ENCODE measurements at regions not wholly inside any gene's neighbourhood (a gene's known extent, or its start where the extent isn't known, plus 50 kb on each side); places are given as distances from the start of the nearest gene placed in this dataset.

DNA sequence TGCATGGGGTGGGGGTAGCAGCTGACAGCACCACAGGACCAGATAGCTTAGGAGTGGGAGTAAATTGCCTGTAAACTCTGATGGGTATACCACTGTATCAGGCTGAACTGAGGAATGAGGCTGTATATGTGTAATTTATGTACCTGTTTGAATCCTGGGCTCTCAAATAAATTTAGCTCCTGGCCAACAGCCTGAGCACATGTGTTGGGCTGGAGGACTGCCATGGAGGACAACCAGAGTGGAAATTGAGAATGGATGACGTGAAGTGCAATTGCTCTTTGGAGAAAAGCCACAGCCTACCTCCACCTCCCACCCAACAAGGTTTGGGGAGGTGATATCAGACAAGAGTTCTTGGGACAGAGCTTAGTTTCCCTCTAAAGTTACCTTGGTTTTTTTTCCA, 328.6 kb upstream of the PROK2 start:
- H3K27ac ChIP-seq (ENCODE audit: low read depth) = no peak overlapping the region
- no peak overlapping the region for H2AFZ ChIP-seq
- H3K4me1 ChIP-seq (ENCODE audit: insufficient read depth) = no peaks in the 10 kb centered on the region
- TF ChIP-seq, protein P1, sequence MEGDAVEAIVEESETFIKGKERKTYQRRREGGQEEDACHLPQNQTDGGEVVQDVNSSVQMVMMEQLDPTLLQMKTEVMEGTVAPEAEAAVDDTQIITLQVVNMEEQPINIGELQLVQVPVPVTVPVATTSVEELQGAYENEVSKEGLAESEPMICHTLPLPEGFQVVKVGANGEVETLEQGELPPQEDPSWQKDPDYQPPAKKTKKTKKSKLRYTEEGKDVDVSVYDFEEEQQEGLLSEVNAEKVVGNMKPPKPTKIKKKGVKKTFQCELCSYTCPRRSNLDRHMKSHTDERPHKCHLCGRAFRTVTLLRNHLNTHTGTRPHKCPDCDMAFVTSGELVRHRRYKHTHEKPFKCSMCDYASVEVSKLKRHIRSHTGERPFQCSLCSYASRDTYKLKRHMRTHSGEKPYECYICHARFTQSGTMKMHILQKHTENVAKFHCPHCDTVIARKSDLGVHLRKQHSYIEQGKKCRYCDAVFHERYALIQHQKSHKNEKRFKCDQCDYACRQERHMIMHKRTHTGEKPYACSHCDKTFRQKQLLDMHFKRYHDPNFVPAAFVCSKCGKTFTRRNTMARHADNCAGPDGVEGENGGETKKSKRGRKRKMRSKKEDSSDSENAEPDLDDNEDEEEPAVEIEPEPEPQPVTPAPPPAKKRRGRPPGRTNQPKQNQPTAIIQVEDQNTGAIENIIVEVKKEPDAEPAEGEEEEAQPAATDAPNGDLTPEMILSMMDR (conservative IDR thresholded peaks at IDR 0.05; ENCODE audit: low read depth in 2 of 2) = no peak
- TF ChIP-seq NANOG (IDR thresholded peaks at IDR 0.05; ENCODE audit: borderline replicate concordance) (no peak), STAT1 (IDR thresholded peaks at IDR 0.05; ENCODE audit: unreplicated experiment) (no peak), EZH2phosphoT487 (IDR thresholded peaks at IDR 0.05; ENCODE audit: unreplicated experiment) (no peak), CREB1 (CRISPR knock-in tag; IDR thresholded peaks at IDR 0.05; ENCODE audit: low read depth) (no peak), ZNF331 (CRISPR knock-in tag; IDR thresholded peaks at IDR 0.05; ENCODE audit: low read depth) (no peak), JUNB (IDR thresholded peaks at IDR 0.05; ENCODE audit: unreplicated experiment) (no peak), EZH2 (IDR thresholded peaks at IDR 0.05; ENCODE audit: low read depth, unreplicated experiment) (no peak), POLR2AphosphoS5 (IDR thresholded peaks at IDR 0.05; ENCODE audit: low read depth) (no peak), ZNF114 (CRISPR knock-in tag; IDR thresholded peaks at IDR 0.05) (no peak)
- TF ChIP-seq, protein P2, sequence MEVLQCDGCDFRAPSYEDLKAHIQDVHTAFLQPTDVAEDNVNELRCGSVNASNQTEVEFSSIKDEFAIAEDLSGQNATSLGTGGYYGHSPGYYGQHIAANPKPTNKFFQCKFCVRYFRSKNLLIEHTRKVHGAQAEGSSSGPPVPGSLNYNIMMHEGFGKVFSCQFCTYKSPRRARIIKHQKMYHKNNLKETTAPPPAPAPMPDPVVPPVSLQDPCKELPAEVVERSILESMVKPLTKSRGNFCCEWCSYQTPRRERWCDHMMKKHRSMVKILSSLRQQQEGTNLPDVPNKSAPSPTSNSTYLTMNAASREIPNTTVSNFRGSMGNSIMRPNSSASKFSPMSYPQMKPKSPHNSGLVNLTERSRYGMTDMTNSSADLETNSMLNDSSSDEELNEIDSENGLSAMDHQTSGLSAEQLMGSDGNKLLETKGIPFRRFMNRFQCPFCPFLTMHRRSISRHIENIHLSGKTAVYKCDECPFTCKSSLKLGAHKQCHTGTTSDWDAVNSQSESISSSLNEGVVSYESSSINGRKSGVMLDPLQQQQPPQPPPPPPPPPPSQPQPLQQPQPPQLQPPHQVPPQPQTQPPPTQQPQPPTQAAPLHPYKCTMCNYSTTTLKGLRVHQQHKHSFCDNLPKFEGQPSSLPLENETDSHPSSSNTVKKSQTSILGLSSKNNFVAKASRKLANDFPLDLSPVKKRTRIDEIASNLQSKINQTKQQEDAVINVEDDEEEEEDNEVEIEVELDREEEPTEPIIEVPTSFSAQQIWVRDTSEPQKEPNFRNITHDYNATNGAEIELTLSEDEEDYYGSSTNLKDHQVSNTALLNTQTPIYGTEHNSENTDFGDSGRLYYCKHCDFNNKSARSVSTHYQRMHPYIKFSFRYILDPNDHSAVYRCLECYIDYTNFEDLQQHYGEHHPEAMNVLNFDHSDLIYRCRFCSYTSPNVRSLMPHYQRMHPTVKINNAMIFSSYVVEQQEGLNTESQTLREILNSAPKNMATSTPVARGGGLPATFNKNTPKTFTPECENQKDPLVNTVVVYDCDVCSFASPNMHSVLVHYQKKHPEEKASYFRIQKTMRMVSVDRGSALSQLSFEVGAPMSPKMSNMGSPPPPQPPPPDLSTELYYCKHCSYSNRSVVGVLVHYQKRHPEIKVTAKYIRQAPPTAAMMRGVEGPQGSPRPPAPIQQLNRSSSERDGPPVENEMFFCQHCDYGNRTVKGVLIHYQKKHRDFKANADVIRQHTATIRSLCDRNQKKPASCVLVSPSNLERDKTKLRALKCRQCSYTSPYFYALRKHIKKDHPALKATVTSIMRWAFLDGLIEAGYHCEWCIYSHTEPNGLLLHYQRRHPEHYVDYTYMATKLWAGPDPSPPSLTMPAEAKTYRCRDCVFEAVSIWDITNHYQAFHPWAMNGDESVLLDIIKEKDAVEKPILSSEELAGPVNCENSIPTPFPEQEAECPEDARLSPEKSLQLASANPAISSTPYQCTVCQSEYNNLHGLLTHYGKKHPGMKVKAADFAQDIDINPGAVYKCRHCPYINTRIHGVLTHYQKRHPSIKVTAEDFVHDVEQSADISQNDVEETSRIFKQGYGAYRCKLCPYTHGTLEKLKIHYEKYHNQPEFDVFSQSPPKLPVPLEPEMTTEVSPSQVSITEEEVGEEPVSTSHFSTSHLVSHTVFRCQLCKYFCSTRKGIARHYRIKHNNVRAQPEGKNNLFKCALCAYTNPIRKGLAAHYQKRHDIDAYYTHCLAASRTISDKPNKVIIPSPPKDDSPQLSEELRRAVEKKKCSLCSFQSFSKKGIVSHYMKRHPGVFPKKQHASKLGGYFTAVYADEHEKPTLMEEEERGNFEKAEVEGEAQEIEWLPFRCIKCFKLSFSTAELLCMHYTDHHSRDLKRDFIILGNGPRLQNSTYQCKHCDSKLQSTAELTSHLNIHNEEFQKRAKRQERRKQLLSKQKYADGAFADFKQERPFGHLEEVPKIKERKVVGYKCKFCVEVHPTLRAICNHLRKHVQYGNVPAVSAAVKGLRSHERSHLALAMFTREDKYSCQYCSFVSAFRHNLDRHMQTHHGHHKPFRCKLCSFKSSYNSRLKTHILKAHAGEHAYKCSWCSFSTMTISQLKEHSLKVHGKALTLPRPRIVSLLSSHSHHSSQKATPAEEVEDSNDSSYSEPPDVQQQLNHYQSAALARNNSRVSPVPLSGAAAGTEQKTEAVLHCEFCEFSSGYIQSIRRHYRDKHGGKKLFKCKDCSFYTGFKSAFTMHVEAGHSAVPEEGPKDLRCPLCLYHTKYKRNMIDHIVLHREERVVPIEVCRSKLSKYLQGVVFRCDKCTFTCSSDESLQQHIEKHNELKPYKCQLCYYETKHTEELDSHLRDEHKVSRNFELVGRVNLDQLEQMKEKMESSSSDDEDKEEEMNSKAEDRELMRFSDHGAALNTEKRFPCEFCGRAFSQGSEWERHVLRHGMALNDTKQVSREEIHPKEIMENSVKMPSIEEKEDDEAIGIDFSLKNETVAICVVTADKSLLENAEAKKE (CRISPR knock-in tag; IDR thresholded peaks at IDR 0.05) = no peak
- TF ChIP-seq, protein P3, sequence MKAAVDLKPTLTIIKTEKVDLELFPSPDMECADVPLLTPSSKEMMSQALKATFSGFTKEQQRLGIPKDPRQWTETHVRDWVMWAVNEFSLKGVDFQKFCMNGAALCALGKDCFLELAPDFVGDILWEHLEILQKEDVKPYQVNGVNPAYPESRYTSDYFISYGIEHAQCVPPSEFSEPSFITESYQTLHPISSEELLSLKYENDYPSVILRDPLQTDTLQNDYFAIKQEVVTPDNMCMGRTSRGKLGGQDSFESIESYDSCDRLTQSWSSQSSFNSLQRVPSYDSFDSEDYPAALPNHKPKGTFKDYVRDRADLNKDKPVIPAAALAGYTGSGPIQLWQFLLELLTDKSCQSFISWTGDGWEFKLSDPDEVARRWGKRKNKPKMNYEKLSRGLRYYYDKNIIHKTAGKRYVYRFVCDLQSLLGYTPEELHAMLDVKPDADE (IDR thresholded peaks at IDR 0.05) = no peak
- TF ChIP-seq, protein P4, sequence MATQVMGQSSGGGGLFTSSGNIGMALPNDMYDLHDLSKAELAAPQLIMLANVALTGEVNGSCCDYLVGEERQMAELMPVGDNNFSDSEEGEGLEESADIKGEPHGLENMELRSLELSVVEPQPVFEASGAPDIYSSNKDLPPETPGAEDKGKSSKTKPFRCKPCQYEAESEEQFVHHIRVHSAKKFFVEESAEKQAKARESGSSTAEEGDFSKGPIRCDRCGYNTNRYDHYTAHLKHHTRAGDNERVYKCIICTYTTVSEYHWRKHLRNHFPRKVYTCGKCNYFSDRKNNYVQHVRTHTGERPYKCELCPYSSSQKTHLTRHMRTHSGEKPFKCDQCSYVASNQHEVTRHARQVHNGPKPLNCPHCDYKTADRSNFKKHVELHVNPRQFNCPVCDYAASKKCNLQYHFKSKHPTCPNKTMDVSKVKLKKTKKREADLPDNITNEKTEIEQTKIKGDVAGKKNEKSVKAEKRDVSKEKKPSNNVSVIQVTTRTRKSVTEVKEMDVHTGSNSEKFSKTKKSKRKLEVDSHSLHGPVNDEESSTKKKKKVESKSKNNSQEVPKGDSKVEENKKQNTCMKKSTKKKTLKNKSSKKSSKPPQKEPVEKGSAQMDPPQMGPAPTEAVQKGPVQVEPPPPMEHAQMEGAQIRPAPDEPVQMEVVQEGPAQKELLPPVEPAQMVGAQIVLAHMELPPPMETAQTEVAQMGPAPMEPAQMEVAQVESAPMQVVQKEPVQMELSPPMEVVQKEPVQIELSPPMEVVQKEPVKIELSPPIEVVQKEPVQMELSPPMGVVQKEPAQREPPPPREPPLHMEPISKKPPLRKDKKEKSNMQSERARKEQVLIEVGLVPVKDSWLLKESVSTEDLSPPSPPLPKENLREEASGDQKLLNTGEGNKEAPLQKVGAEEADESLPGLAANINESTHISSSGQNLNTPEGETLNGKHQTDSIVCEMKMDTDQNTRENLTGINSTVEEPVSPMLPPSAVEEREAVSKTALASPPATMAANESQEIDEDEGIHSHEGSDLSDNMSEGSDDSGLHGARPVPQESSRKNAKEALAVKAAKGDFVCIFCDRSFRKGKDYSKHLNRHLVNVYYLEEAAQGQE (IDR thresholded peaks at IDR 0.05; ENCODE audit: unreplicated experiment) = no peak
- H3K36me3 ChIP-seq (ENCODE audit: insufficient read depth) = no peaks in the 10 kb centered on the region
- ATAC-seq (no peak), DNase-seq (ENCODE audit: low spot score) (no peak)
- Mint-ChIP-seq H3K27me3 (ENCODE audit: insufficient read depth, low read depth, poor library complexity) (peaks cover 2% of the 10 kb centered on the region), H3K27ac (no peak overlapping the region), H3K36me3 (ENCODE audit: low read depth) (no peaks in the 10 kb centered on the region), H3K9me3 (no peaks in the 10 kb centered on the region), H3K4me1 (peaks cover 3% of the 10 kb centered on the region; the same call in 2 of the 3 replicates), H3K4me3 (no peak overlapping the region)
- H3K27me3 ChIP-seq (ENCODE audit: insufficient read depth) = no peaks in the 10 kb centered on the region
- H3K4me3 ChIP-seq = no peak overlapping the region
- no peaks in the 10 kb centered on the region for H4K20me1 ChIP-seq (replicated peaks; ENCODE audit: insufficient read depth)
- no peaks in the 10 kb centered on the region for H3F3A ChIP-seq (replicated peaks; ENCODE audit: low read depth)
- H3K9me2 ChIP-seq (ENCODE audit: insufficient read depth) = peaks cover 8% of the 10 kb centered on the region; the same call in 1 of the 2 replicates
- no peaks in the 10 kb centered on the region for H3K79me2 ChIP-seq (replicated peaks; ENCODE audit: insufficient read depth)
- H3K4me2 ChIP-seq = no peak overlapping the region
